ENCODE measurements at regions not wholly inside any gene's neighbourhood (a gene's known extent, or its start where the extent isn't known, plus 50 kb on each side); places are given as distances from the start of the nearest gene placed in this dataset.

GRCh38 chr2:18889565-18890332, 300.4 kb upstream of the NT5C1B start:
- Histone ChIP-seq H3K36me3 (ENCODE audit: low read depth, low read length) (no peaks in the 10 kb centered on the region), H3K4me3 (ENCODE audit: low read length) (no peak overlapping the region), H3K9me3 (ENCODE audit: low read length) (no peaks in the 10 kb centered on the region), H2AFZ (ENCODE audit: low read length) (no peak overlapping the region), H3K4me1 (ENCODE audit: insufficient read depth, low read length) (no peaks in the 10 kb centered on the region), H3K4me2 (ENCODE audit: low read length) (no peak overlapping the region), H3K9me2 (replicated peaks; ENCODE audit: low read length) (no peaks in the 10 kb centered on the region), H4K20me1 (ENCODE audit: low read length) (no peaks in the 10 kb centered on the region), H3K79me2 (ENCODE audit: low read length) (no peaks in the 10 kb centered on the region), H3K9ac (ENCODE audit: low read length) (no peak overlapping the region), H3K27ac (ENCODE audit: low read length) (no peak overlapping the region), H3F3A (ENCODE audit: low read length, unreplicated experiment) (no peaks in the 10 kb centered on the region), H3K27me3 (ENCODE audit: low read length) (no peaks in the 10 kb centered on the region)
- BruUV-seq (replicated peaks) = no TSS peak
- ChIA-PET POLR2A (ENCODE audit: unreplicated experiment) (no interaction called here), CTCF (no interaction called here)
- intact Hi-C loops (cut with micrococcal nuclease) = loop anchor here (5.0 kb wide), 1 partner anchor 103 kb away; no protein-coding TSS in a partner anchor
- TF ChIP-seq, protein P1, sequence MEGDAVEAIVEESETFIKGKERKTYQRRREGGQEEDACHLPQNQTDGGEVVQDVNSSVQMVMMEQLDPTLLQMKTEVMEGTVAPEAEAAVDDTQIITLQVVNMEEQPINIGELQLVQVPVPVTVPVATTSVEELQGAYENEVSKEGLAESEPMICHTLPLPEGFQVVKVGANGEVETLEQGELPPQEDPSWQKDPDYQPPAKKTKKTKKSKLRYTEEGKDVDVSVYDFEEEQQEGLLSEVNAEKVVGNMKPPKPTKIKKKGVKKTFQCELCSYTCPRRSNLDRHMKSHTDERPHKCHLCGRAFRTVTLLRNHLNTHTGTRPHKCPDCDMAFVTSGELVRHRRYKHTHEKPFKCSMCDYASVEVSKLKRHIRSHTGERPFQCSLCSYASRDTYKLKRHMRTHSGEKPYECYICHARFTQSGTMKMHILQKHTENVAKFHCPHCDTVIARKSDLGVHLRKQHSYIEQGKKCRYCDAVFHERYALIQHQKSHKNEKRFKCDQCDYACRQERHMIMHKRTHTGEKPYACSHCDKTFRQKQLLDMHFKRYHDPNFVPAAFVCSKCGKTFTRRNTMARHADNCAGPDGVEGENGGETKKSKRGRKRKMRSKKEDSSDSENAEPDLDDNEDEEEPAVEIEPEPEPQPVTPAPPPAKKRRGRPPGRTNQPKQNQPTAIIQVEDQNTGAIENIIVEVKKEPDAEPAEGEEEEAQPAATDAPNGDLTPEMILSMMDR (conservative IDR thresholded peaks at IDR 0.05; ENCODE audit: low read depth, low read length) = no peak
- TF ChIP-seq EZH2phosphoT487 (IDR thresholded peaks at IDR 0.05; ENCODE audit: borderline replicate concordance, low read length) (no peak), EZH2 (IDR thresholded peaks at IDR 0.05; ENCODE audit: low read length, unreplicated experiment) (no peak)
- ATAC-seq (no peak), DNase-seq (no peak)

GRCh38 chr2:18885457-18885856, 296.1 kb upstream of the NT5C1B start:
- intact Hi-C loops (cut with micrococcal nuclease) = loop anchor here (2.0 to 5.0 kb wide), 2 partner anchors 107 to 477 kb away; no protein-coding TSS in a partner anchor
- ChIA-PET POLR2A (ENCODE audit: unreplicated experiment) (no interaction called here), CTCF (no interaction called here)
- Histone ChIP-seq H3K79me2 (ENCODE audit: low read length) (no peaks in the 10 kb centered on the region), H3K4me2 (ENCODE audit: low read length) (no peak overlapping the region), H3F3A (ENCODE audit: low read length, unreplicated experiment) (no peaks in the 10 kb centered on the region), H3K4me1 (ENCODE audit: insufficient read depth, low read length) (0 out of 2 replicates have a peak, but pooled peaks cover 9% of the 10 kb centered on the region), H3K9me2 (replicated peaks; ENCODE audit: low read length) (no peaks in the 10 kb centered on the region), H3K36me3 (ENCODE audit: low read depth, low read length) (no peaks in the 10 kb centered on the region), H3K9ac (ENCODE audit: low read length) (no peak overlapping the region), H3K27me3 (ENCODE audit: low read length) (no peaks in the 10 kb centered on the region), H3K9me3 (ENCODE audit: low read length) (no peaks in the 10 kb centered on the region), H3K27ac (ENCODE audit: low read length) (no peak overlapping the region), H4K20me1 (ENCODE audit: low read length) (no peaks in the 10 kb centered on the region), H2AFZ (ENCODE audit: low read length) (no peak overlapping the region), H3K4me3 (ENCODE audit: low read length) (no peak overlapping the region)
- no peak for DNase-seq
- no TSS peak for BruUV-seq (replicated peaks)
- no peak for ATAC-seq
- TF ChIP-seq EZH2phosphoT487 (IDR thresholded peaks at IDR 0.05; ENCODE audit: borderline replicate concordance, low read length) = no peak
- TF ChIP-seq, protein P1 (conservative IDR thresholded peaks at IDR 0.05; ENCODE audit: low read depth, low read length) = no peak
- no peak for TF ChIP-seq EZH2 (IDR thresholded peaks at IDR 0.05; ENCODE audit: low read length, unreplicated experiment)
